ENCODE measurements at regions not wholly inside any gene's neighbourhood (a gene's known extent, or its start where the extent isn't known, plus 50 kb on each side); places are given as distances from the start of the nearest gene placed in this dataset.

DNA sequence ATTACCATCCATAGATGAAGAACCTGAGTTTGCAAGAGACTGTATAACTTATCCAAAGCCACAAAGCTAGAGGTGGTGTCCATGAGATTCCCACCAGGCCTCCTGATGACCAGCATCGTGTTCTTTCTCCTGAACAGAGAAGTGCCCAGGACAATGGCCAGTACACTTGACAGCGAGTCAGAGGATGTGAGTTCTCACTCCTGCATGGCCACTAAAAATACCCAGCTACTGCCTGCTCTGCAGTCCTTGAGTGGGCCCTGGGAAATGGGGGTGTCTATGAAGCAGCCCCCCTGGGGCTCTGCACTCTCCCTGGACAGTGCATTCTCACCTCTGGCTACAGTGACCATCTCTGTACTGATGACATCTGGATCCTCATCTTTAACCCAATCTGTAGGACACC lies 201.2 kb downstream of the RPLP1 start:
- DNase-seq (ENCODE audit: low read depth, low spot score), result no peak
- no peak overlapping the region for H3K27ac ChIP-seq (ENCODE audit: low read length)
- no peaks in the 10 kb centered on the region for H3K4me1 ChIP-seq (ENCODE audit: control insufficient read depth, insufficient read depth, low read length)
- in situ Hi-C loops (cut with HindIII; ENCODE audit: low pct_unique_long_range_greater_than_20kb, low sequenced_read_pairs), result no loop called here
- H3K36me3 ChIP-seq (ENCODE audit: control insufficient read depth, insufficient read depth, low read length), result no peaks in the 10 kb centered on the region
- H3K9me3 ChIP-seq (ENCODE audit: control insufficient read depth, insufficient read depth, low read depth, low read length), result no peaks in the 10 kb centered on the region
- ChIA-PET POLR2A (no interaction called here), CTCF (no interaction called here)
- intact Hi-C loops (cut with micrococcal nuclease; ENCODE audit: unreplicated experiment), result no loop called here
- H3K27me3 ChIP-seq (ENCODE audit: control insufficient read depth, insufficient read depth, low read length), result no peaks in the 10 kb centered on the region
- ATAC-seq, result no peak
- no TSS peak for BruUV-seq (replicated peaks)
- no peak overlapping the region for H3K4me3 ChIP-seq (ENCODE audit: low read depth in 2 of 2, low read length in 2 of 2)
- TF ChIP-seq REST (IDR thresholded peaks at IDR 0.05; ENCODE audit: insufficient read depth in 1 of 2, low read depth in 2 of 2, low read length in 1 of 2), result no peak
- no peak for TF ChIP-seq TCF7L2 (IDR thresholded peaks at IDR 0.05; ENCODE audit: low read depth, low read length)
- TF ChIP-seq CTCF (IDR thresholded peaks at IDR 0.05), result no peak
- no peak for TF ChIP-seq POLR2AphosphoS5 (IDR thresholded peaks at IDR 0.05; ENCODE audit: low read depth, low read length)
- no peak for TF ChIP-seq SIN3A (IDR thresholded peaks at IDR 0.05; ENCODE audit: borderline replicate concordance, insufficient read depth, low read depth, low read length)

DNA sequence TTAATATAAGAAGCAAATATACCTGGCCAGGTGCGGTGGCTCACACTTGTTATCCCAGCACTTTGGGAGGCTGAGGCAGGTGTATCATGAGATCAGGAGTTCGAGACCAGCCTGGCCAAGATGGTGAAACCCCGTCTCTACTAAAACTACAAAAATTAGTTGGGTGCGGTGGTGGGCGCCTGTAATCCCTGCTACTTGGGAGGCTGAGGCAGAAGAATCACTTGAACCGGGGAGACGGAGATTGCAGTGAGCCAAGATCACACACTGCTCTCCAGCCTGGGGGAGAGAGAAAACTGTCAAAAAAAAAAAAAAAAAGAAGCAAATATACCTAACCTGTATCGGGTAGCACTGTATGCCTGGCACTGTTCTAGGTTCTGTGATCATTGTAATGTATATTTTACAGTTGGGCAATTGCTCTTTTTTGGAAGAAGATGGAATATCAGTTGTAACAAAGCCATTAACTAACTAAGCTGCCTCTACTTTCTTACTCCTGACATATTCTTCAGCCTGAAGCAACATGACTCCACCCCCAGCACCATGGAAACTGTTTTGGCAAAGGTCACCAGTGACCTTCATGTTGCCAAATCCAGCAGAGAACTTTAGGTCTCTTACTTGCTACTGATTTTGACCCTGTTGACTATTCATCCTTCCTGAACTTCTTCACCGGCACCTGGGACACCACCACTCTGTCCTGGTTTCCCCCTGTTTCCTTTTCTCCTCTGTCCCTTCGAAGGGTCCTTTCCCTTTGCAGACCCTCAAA lies 203.8 kb downstream of the RPLP1 start:
- DNase-seq (ENCODE audit: low read depth, low spot score) (no peak), ATAC-seq (no peak)
- Histone ChIP-seq H3K27ac (ENCODE audit: low read length) (no peak overlapping the region), H3K4me3 (ENCODE audit: low read depth in 2 of 2, low read length in 2 of 2) (no peak overlapping the region), H3K9me3 (ENCODE audit: control insufficient read depth, insufficient read depth, low read depth, low read length) (no peaks in the 10 kb centered on the region), H3K27me3 (ENCODE audit: control insufficient read depth, insufficient read depth, low read length) (no peaks in the 10 kb centered on the region), H3K36me3 (ENCODE audit: control insufficient read depth, insufficient read depth, low read length) (no peaks in the 10 kb centered on the region), H3K4me1 (ENCODE audit: control insufficient read depth, insufficient read depth, low read length) (no peaks in the 10 kb centered on the region)
- intact Hi-C loops (cut with micrococcal nuclease; ENCODE audit: unreplicated experiment), result no loop called here
- CTCF ChIA-PET, result no interaction called here
- POLR2A ChIA-PET, result no interaction called here
- BruUV-seq (replicated peaks), result no TSS peak
- in situ Hi-C loops (cut with HindIII; ENCODE audit: low pct_unique_long_range_greater_than_20kb, low sequenced_read_pairs), result no loop called here
- TF ChIP-seq REST (IDR thresholded peaks at IDR 0.05; ENCODE audit: insufficient read depth in 1 of 2, low read depth in 2 of 2, low read length in 1 of 2), result no peak
- no peak for TF ChIP-seq POLR2AphosphoS5 (IDR thresholded peaks at IDR 0.05; ENCODE audit: low read depth, low read length)
- no peak for TF ChIP-seq TCF7L2 (IDR thresholded peaks at IDR 0.05; ENCODE audit: low read depth, low read length)
- TF ChIP-seq SIN3A (IDR thresholded peaks at IDR 0.05; ENCODE audit: borderline replicate concordance, insufficient read depth, low read depth, low read length), result no peak
